ENCODE measurements at regions not wholly inside any gene's neighbourhood (a gene's known extent, or its start where the extent isn't known, plus 50 kb on each side); places are given as distances from the start of the nearest gene placed in this dataset.
"Not testable (repeated sequence)": the region's sequence is repeated elsewhere in the genome, so short reads cannot be mapped to it uniquely, and the experiment has no call there.

GRCh38 chr1:215399787-215400186 is 167.3 kb upstream of the KCTD3 start:
- no peak for DNase-seq (ENCODE audit: extremely low read depth, low read depth)

- no peak for DNase-seq (ENCODE audit: extremely low read depth, low read depth)
Measured at GRCh38 chr1:215400741-215401140, 166.4 kb upstream of the KCTD3 start.

- no peak for DNase-seq (ENCODE audit: extremely low read depth, low read depth)
Measured at GRCh38 chr1:215402147-215402546, 165.0 kb upstream of the KCTD3 start.

- DNase-seq (ENCODE audit: extremely low read depth, low read depth), result no peak
Measured at GRCh38 chr1:215405211-215405610, 161.9 kb upstream of the KCTD3 start.

- DNase-seq (ENCODE audit: extremely low read depth, low read depth), result no peak
Measured at GRCh38 chr1:215406927-215407326, 160.2 kb upstream of the KCTD3 start.

GRCh38 chr1:215407575-215407974 is 159.5 kb upstream of the KCTD3 start:
- DNase-seq (ENCODE audit: extremely low read depth, low read depth), result no peak

GRCh38 chr1:215409546-215409945 is 157.6 kb upstream of the KCTD3 start:
- not testable (repeated sequence) for DNase-seq (ENCODE audit: extremely low read depth, low read depth)

- not testable (repeated sequence) for DNase-seq (ENCODE audit: extremely low read depth, low read depth)
Measured at GRCh38 chr1:215415521-215415920, 151.6 kb upstream of the KCTD3 start.

- DNase-seq (ENCODE audit: extremely low read depth, low read depth), result no peak
Measured at GRCh38 chr1:215416497-215416896, 150.6 kb upstream of the KCTD3 start.

GRCh38 chr1:215417122-215417521 is 150.0 kb upstream of the KCTD3 start:
- DNase-seq (ENCODE audit: extremely low read depth, low read depth), result no peak

- no peak for DNase-seq (ENCODE audit: extremely low read depth, low read depth)
Measured at GRCh38 chr1:215418876-215419447, 148.1 kb upstream of the KCTD3 start.

- DNase-seq (ENCODE audit: extremely low read depth, low read depth), result no peak
Measured at GRCh38 chr1:215421744-215422143, 145.4 kb upstream of the KCTD3 start.

- DNase-seq (ENCODE audit: extremely low read depth, low read depth), result no peak
Measured at GRCh38 chr1:215423288-215423687, 143.8 kb upstream of the KCTD3 start.

GRCh38 chr1:215425138-215425537 is 142.0 kb upstream of the KCTD3 start:
- no peak for DNase-seq (ENCODE audit: extremely low read depth, low read depth)

- no peak for DNase-seq (ENCODE audit: extremely low read depth, low read depth)
Measured at GRCh38 chr1:215426101-215426500, 141.0 kb upstream of the KCTD3 start.

GRCh38 chr1:215432483-215433227 is 134.4 kb upstream of the KCTD3 start:
- not testable (repeated sequence) for DNase-seq (ENCODE audit: extremely low read depth, low read depth)

- DNase-seq (ENCODE audit: extremely low read depth, low read depth), result no peak
Measured at GRCh38 chr1:215433237-215433636, 133.9 kb upstream of the KCTD3 start.

GRCh38 chr1:215439549-215439948 is 127.6 kb upstream of the KCTD3 start:
- no peak for DNase-seq (ENCODE audit: extremely low read depth, low read depth)

GRCh38 chr1:215444715-215445414 is 122.2 kb upstream of the KCTD3 start:
- DNase-seq (ENCODE audit: extremely low read depth, low read depth), result no peak

GRCh38 chr1:215448014-215448413 is 119.1 kb upstream of the KCTD3 start:
- not testable (repeated sequence) for DNase-seq (ENCODE audit: extremely low read depth, low read depth)

- DNase-seq (ENCODE audit: extremely low read depth, low read depth), result not testable (repeated sequence)
Measured at GRCh38 chr1:215449147-215449546, 118.0 kb upstream of the KCTD3 start.

GRCh38 chr1:215453440-215453839 is 113.7 kb upstream of the KCTD3 start:
- DNase-seq (ENCODE audit: extremely low read depth, low read depth), result no peak
